HEK293 (cell line): ENCODE measurements at regions not wholly inside any gene's neighbourhood (a gene's known extent, or its start where the extent isn't known, plus 50 kb on each side); places are given as distances from the start of the nearest gene placed in this dataset.

Source experiments
- CTCF ChIP-seq: fragments of 450-650 bp; formaldehyde crosslinking; IDR thresholded peaks from 2 replicates; pipeline ENCODE4 v1.5.1; 2016; ENCODE audit warnings: missing biosample characterization, missing genetic modification characterization
- EGR2 ChIP-seq: fragments of 450-650 bp; formaldehyde crosslinking; IDR thresholded peaks from 2 replicates; pipeline ENCODE4 v1.5.1; 2016; ENCODE audit warnings: low read depth, missing biosample characterization, missing genetic modification characterization
- KLF16 ChIP-seq: fragments of 450-650 bp; formaldehyde crosslinking; IDR thresholded peaks from 2 replicates; pipeline ENCODE4 v1.5.1; 2017; ENCODE audit warnings: missing biosample characterization, missing genetic modification characterization
- PATZ1 ChIP-seq: fragments of 450-650 bp; formaldehyde crosslinking; IDR thresholded peaks from 2 replicates; pipeline ENCODE4 v1.5.1; 2016; ENCODE audit warnings: missing biosample characterization, missing genetic modification characterization
- YY1 ChIP-seq: fragments of 450-650 bp; formaldehyde crosslinking; IDR thresholded peaks from 2 replicates; pipeline ENCODE4 v1.5.1; 2018; ENCODE audit warnings: missing biosample characterization, missing genetic modification characterization
- ZBTB11 ChIP-seq: fragments of 450-650 bp; formaldehyde crosslinking; conservative IDR thresholded peaks from 2 replicates; pipeline ENCODE4 v1.5.1; 2016; ENCODE audit warnings: low read depth, missing biosample characterization, missing genetic modification characterization
- ZNF16 ChIP-seq: fragments of 450-650 bp; formaldehyde crosslinking; IDR thresholded peaks from 2 replicates; pipeline ENCODE4 v1.5.1; 2016; ENCODE audit warnings: low read depth, missing biosample characterization, missing genetic modification characterization
- ZNF596 ChIP-seq: fragments of 450-650 bp; IDR thresholded peaks from 2 replicates; pipeline ENCODE4 v1.5.0; 2018; ENCODE audit warnings: missing biosample characterization, mild to moderate bottlenecking, missing genetic modification characterization, moderate library complexity
- ZNF76 ChIP-seq: fragments of 450-650 bp; formaldehyde crosslinking; IDR thresholded peaks from 2 replicates; pipeline ENCODE4; 2016; ENCODE audit warnings: low read depth, missing biosample characterization, missing genetic modification characterization, borderline replicate concordance

GRCh38 chr16:49179714-49180330 lies 101.8 kb downstream of the CBLN1 start:
- TF ChIP-seq ZNF596 (tag by site-specific recombination) (no peak), CTCF (tag by site-specific recombination) (no peak), PATZ1 (tag by site-specific recombination) (no peak), ZNF16 (tag by site-specific recombination) (no peak), ZBTB11 (tag by site-specific recombination) (no peak), KLF16 (tag by site-specific recombination) (no peak), EGR2 (tag by site-specific recombination) (no peak), ZNF76 (tag by site-specific recombination) (no peak), YY1 (no peak)
